ENCODE measurements at regions not wholly inside any gene's neighbourhood (a gene's known extent, or its start where the extent isn't known, plus 50 kb on each side); places are given as distances from the start of the nearest gene placed in this dataset.
"Not testable (repeated sequence)": the region's sequence is repeated elsewhere in the genome, so short reads cannot be mapped to it uniquely, and the experiment has no call there.

- Histone ChIP-seq H3K9ac (ENCODE audit: low read depth, low read length) (no peak overlapping the region), H3K4me1 (ENCODE audit: insufficient read depth, low read length) (no peaks in the 10 kb centered on the region), H3K4me3 (ENCODE audit: low read length) (no peak overlapping the region), H3K27ac (ENCODE audit: low read depth, low read length) (no peak overlapping the region), H3K27me3 (ENCODE audit: insufficient read depth, low read length) (no peaks in the 10 kb centered on the region), H3K9me3 (ENCODE audit: insufficient read depth, low read depth, low read length) (0 out of 2 replicates have a peak, but pooled peaks cover 4% of the 10 kb centered on the region), H3K36me3 (ENCODE audit: insufficient read depth, low read length) (no peaks in the 10 kb centered on the region)
- 89% methylated on average over 1 of the region's 1 CpG for WGBS
These were observed 84.7 kb upstream of the KDM7A start for GRCh38 chr7:140261522-140261921.

DNA sequence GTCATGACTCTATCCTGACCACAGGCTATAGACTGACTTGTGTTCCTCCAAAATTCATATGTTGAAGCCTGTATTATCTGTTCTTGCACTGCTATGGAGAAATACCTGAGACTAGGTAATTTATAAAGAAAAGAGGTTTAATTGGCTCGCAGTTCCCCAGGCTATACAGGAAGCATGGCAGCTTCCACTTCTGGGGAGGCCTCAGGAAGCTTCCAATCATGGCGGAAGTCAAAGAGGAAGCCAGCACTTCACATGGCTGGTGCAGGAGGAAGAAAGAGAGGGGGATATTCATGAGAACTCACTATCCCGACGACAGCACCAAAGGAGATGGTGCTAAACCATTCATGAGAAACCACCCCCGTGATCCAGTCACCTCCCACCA lies 84.3 kb upstream of the KDM7A start:
- Histone ChIP-seq H3K27ac (ENCODE audit: low read depth, low read length) (no peak overlapping the region), H3K27me3 (ENCODE audit: insufficient read depth, low read length) (no peaks in the 10 kb centered on the region), H3K9ac (ENCODE audit: low read depth, low read length) (no peak overlapping the region), H3K9me3 (ENCODE audit: insufficient read depth, low read depth, low read length) (0 out of 2 replicates have a peak, but pooled peaks cover 4% of the 10 kb centered on the region), H3K36me3 (ENCODE audit: insufficient read depth, low read length) (no peaks in the 10 kb centered on the region), H3K4me1 (ENCODE audit: insufficient read depth, low read length) (no peaks in the 10 kb centered on the region), H3K4me3 (ENCODE audit: low read length) (no peak overlapping the region)
- 86% methylated on average over 5 of the region's 5 CpGs for WGBS

GRCh38 chr7:140260352-140261104 lies 83.7 kb upstream of the KDM7A start:
- WGBS, result 86% methylated on average over 10 of the region's 10 CpGs
- no peak overlapping the region for H3K27ac ChIP-seq (ENCODE audit: low read depth, low read length)

GRCh38 chr7:140257278-140257677 lies 80.5 kb upstream of the KDM7A start:
- H3K27me3 ChIP-seq (ENCODE audit: insufficient read depth, low read length); H3K9ac ChIP-seq (ENCODE audit: low read depth, low read length); H3K4me3 ChIP-seq (ENCODE audit: low read length); H3K36me3 ChIP-seq (ENCODE audit: insufficient read depth, low read length); H3K27ac ChIP-seq (ENCODE audit: low read depth, low read length); H3K9me3 ChIP-seq (ENCODE audit: insufficient read depth, low read depth, low read length); H3K4me1 ChIP-seq (ENCODE audit: insufficient read depth, low read length): not testable (repeated sequence)
- WGBS, result 95% methylated on average over 3 of the region's 3 CpGs

More at GRCh38 chr7:140260352-140261104, 83.7 kb upstream of the KDM7A start:
- Histone ChIP-seq H3K9ac (ENCODE audit: low read depth, low read length) (no peak overlapping the region), H3K4me3 (ENCODE audit: low read length) (no peak overlapping the region), H3K9me3 (ENCODE audit: insufficient read depth, low read depth, low read length) (0 out of 2 replicates have a peak, but pooled peaks cover 4% of the 10 kb centered on the region), H3K36me3 (ENCODE audit: insufficient read depth, low read length) (no peaks in the 10 kb centered on the region), H3K4me1 (ENCODE audit: insufficient read depth, low read length) (no peaks in the 10 kb centered on the region), H3K27me3 (ENCODE audit: insufficient read depth, low read length) (no peaks in the 10 kb centered on the region)

GRCh38 chr7:140254976-140255375 lies 78.2 kb upstream of the KDM7A start:
- H3K27me3 ChIP-seq (ENCODE audit: insufficient read depth, low read length); H3K9me3 ChIP-seq (ENCODE audit: insufficient read depth, low read depth, low read length); H3K9ac ChIP-seq (ENCODE audit: low read depth, low read length); H3K4me3 ChIP-seq (ENCODE audit: low read length); H3K27ac ChIP-seq (ENCODE audit: low read depth, low read length); H3K4me1 ChIP-seq (ENCODE audit: insufficient read depth, low read length); H3K36me3 ChIP-seq (ENCODE audit: insufficient read depth, low read length): not testable (repeated sequence)
- 95% methylated on average over 9 of the region's 9 CpGs for WGBS

GRCh38 chr7:140249036-140249806 lies 72.4 kb upstream of the KDM7A start:
- Histone ChIP-seq H3K27ac (ENCODE audit: low read depth, low read length) (no peak overlapping the region), H3K27me3 (ENCODE audit: insufficient read depth, low read length) (no peaks in the 10 kb centered on the region)

GRCh38 chr7:140247559-140247958 lies 70.8 kb upstream of the KDM7A start:
- 91% methylated on average over 3 of the region's 3 CpGs for WGBS
- no peaks in the 10 kb centered on the region for H3K36me3 ChIP-seq (ENCODE audit: insufficient read depth, low read length)
- no peaks in the 10 kb centered on the region for H3K9me3 ChIP-seq (ENCODE audit: insufficient read depth, low read depth, low read length)
- no peak overlapping the region for H3K4me3 ChIP-seq (ENCODE audit: low read length)
- no peak overlapping the region for H3K27ac ChIP-seq (ENCODE audit: low read depth, low read length)
- H3K27me3 ChIP-seq (ENCODE audit: insufficient read depth, low read length), result no peaks in the 10 kb centered on the region
- no peak overlapping the region for H3K9ac ChIP-seq (ENCODE audit: low read depth, low read length)
- H3K4me1 ChIP-seq (ENCODE audit: insufficient read depth, low read length), result no peaks in the 10 kb centered on the region

More at GRCh38 chr7:140249036-140249806, 72.4 kb upstream of the KDM7A start:
- no peaks in the 10 kb centered on the region for H3K9me3 ChIP-seq (ENCODE audit: insufficient read depth, low read depth, low read length)
- H3K4me3 ChIP-seq (ENCODE audit: low read length), result no peak overlapping the region
- H3K9ac ChIP-seq (ENCODE audit: low read depth, low read length), result no peak overlapping the region
- no peaks in the 10 kb centered on the region for H3K36me3 ChIP-seq (ENCODE audit: insufficient read depth, low read length)
- 94% methylated on average over 3 of the region's 3 CpGs for WGBS
- no peaks in the 10 kb centered on the region for H3K4me1 ChIP-seq (ENCODE audit: insufficient read depth, low read length)

DNA sequence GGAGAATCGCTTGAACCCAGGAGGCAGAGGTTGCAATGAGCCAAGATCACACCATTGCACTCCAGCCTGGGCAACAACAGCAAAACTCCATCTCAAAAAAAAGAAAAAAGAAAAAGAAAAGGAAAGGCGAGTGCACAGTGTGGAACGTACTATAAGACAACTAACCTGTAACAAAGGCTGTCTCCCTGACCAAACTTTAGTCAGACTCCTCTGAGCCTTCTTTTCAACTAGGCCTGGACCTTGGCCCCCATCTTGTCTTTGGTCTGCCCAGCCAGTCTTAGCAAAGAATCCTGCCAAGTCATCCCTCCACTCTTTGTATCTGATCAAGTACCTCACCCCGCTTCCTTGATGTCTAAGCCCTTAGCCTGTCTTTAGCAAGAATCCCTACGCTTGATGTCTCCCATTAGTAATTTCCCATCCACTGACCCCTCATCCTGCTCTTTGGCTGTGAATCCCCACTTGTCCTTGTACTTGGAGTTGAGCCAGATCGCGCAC lies 68.9 kb upstream of the KDM7A start:
- no peak overlapping the region for H3K9ac ChIP-seq (ENCODE audit: low read depth, low read length)
- H3K4me3 ChIP-seq (ENCODE audit: low read length), result no peak overlapping the region
- no peaks in the 10 kb centered on the region for H3K4me1 ChIP-seq (ENCODE audit: insufficient read depth, low read length)
- no peaks in the 10 kb centered on the region for H3K9me3 ChIP-seq (ENCODE audit: insufficient read depth, low read depth, low read length)
- 93% methylated on average over 7 of the region's 7 CpGs for WGBS
- H3K27ac ChIP-seq (ENCODE audit: low read depth, low read length), result no peak overlapping the region
- H3K36me3 ChIP-seq (ENCODE audit: insufficient read depth, low read length), result no peaks in the 10 kb centered on the region
- H3K27me3 ChIP-seq (ENCODE audit: insufficient read depth, low read length), result no peaks in the 10 kb centered on the region

- no peaks in the 10 kb centered on the region for H3K27me3 ChIP-seq (ENCODE audit: insufficient read depth, low read length)
- no peaks in the 10 kb centered on the region for H3K36me3 ChIP-seq (ENCODE audit: insufficient read depth, low read length)
- H3K9me3 ChIP-seq (ENCODE audit: insufficient read depth, low read depth, low read length), result no peaks in the 10 kb centered on the region
- no peak overlapping the region for H3K27ac ChIP-seq (ENCODE audit: low read depth, low read length)
- WGBS, result 64% methylated on average over 3 of the region's 4 CpGs
- H3K4me3 ChIP-seq (ENCODE audit: low read length), result no peak overlapping the region
- H3K4me1 ChIP-seq (ENCODE audit: insufficient read depth, low read length), result no peaks in the 10 kb centered on the region
- H3K9ac ChIP-seq (ENCODE audit: low read depth, low read length), result no peak overlapping the region
These were observed 65.6 kb upstream of the KDM7A start for GRCh38 chr7:140242057-140243031.

DNA sequence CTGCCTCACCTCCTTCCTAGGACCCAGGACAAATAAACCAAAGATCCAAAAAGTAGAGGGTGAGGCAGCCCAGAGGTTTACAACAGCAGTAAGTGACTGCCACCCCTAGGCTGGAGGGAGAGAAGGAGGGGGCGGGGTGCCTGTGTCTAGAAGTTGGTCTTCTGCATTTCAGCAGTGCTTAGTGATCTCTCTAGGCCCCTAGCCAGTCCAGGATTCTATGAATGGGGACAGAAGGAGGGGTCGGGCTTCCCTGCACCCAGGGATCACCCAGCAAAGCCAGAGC lies 62.8 kb upstream of the KDM7A start:
- H3K4me3 ChIP-seq (ENCODE audit: low read length), result no peak overlapping the region
- H3K36me3 ChIP-seq (ENCODE audit: insufficient read depth, low read length), result no peaks in the 10 kb centered on the region
- no peaks in the 10 kb centered on the region for H3K9me3 ChIP-seq (ENCODE audit: insufficient read depth, low read depth, low read length)
- no peak overlapping the region for H3K27ac ChIP-seq (ENCODE audit: low read depth, low read length)
- H3K9ac ChIP-seq (ENCODE audit: low read depth, low read length), result no peak overlapping the region
- no peaks in the 10 kb centered on the region for H3K27me3 ChIP-seq (ENCODE audit: insufficient read depth, low read length)
- no peaks in the 10 kb centered on the region for H3K4me1 ChIP-seq (ENCODE audit: insufficient read depth, low read length)
- WGBS, result 79% methylated on average over 2 of the region's 2 CpGs

Measured in HUES64 (cell line).